LNCAP (cell line): ENCODE measurements at regions not wholly inside any gene's neighbourhood (a gene's known extent, or its start where the extent isn't known, plus 50 kb on each side); places are given as distances from the start of the nearest gene placed in this dataset.

Source experiments
- TF ChIP-seq, protein P1 (sequence below): fragments of 450-650 bp; IDR thresholded peaks from 2 replicates; pipeline ENCODE4 v1.5.1; 2017; ENCODE audit warnings: mild to moderate bottlenecking

DNA sequence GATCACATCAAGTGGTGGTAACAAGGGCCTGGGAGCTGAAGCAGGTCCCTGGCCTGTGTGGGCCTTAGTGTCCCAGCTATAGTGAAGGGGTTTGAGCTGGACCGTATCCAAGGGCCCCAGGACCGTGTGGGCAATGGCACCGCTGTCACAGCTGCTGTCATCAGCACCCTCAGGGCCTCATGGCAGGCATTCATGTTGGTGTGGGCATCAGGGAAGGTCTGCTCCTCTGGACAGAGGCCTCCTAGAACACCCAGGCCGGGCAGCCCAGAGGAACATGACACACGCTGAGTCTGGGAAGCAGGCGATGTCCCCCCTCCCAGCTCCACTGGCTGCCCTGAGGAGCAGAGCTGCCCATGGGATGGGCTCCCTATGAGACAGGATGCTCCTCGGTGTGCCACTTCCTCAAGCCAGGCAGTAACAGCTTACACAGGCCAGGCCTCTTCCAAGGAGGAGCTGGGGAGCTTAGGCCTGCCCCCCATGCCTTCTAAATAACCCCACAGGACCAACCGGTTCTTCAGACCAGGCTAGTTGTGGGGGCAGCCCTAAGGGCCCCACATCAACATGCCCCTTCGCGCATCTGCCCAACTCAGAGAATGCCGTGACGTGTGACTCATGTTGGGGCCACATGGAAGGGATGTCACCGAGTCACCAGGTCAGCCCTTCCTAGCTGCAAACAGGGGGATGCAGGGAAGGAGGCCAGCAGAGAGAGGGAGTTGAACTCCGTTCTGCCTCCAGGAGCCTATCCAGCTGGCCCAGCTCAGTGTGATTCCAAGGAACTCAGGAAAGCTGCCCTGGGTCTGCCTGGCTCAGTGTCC lies 80.4 kb downstream of the PITPNM2 start:
- TF ChIP-seq, protein P1, sequence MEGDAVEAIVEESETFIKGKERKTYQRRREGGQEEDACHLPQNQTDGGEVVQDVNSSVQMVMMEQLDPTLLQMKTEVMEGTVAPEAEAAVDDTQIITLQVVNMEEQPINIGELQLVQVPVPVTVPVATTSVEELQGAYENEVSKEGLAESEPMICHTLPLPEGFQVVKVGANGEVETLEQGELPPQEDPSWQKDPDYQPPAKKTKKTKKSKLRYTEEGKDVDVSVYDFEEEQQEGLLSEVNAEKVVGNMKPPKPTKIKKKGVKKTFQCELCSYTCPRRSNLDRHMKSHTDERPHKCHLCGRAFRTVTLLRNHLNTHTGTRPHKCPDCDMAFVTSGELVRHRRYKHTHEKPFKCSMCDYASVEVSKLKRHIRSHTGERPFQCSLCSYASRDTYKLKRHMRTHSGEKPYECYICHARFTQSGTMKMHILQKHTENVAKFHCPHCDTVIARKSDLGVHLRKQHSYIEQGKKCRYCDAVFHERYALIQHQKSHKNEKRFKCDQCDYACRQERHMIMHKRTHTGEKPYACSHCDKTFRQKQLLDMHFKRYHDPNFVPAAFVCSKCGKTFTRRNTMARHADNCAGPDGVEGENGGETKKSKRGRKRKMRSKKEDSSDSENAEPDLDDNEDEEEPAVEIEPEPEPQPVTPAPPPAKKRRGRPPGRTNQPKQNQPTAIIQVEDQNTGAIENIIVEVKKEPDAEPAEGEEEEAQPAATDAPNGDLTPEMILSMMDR = no peak

DNA sequence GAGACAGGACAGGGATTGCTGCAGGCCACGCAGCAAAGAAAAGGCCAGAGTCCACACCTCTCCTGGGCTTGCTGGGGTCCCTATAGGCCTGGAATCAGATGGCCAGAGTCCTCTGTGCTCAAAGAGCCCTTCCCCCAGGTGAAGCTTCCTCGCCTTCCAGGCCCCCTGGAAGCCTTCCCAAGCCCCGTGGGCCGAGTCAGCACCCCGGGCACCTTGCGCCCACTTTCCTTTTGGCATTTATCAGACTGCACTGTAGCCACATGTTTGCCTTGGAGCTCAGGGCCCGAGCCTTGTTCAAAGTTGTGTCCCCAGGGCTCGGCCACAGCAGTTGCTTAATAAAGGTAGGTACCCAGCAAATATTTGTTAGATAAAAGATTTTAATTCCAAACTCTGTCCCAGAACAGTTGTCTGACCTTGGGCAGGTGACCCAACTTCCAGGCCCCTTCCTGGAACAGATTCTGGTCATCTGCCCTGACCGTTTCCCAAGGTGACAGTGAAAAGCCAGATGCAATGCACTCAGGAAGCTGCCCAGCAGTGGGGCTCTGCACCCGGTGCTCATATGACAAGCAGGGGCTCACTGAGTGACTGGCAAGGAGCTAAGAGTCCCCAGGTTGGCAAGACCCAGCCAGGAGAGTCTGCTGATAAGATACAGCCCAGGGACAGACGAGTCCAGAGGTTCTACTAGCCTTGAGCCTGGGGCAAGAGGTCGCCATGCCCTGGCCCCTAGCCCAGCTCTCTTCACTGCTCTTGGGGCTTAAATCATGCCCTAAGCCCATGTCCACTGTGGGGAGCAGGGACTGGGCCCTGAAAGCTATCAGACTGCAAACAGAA lies 81.2 kb downstream of the PITPNM2 start:
- TF ChIP-seq, protein P1 = no peak

DNA sequence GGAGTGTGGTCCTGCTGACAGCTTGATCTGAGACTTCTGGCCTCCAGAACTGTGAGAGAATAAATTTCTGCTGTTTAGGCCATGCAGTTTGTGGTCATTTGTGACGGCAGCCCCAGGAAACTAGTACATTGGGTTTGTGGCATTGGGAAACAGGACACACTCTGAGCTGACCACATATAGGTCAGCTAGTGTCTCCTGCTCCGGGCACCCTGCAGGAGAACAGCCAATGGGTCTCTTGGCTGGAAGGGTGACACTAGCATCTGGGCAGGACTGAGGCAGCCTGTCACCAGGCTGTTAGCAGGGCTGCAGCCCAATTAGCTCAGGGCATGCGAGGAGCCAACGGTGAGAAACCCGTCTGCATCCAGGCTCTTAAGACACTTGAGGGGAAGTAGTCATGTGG lies 83.2 kb downstream of the PITPNM2 start:
- TF ChIP-seq, protein P1 = no peak

DNA sequence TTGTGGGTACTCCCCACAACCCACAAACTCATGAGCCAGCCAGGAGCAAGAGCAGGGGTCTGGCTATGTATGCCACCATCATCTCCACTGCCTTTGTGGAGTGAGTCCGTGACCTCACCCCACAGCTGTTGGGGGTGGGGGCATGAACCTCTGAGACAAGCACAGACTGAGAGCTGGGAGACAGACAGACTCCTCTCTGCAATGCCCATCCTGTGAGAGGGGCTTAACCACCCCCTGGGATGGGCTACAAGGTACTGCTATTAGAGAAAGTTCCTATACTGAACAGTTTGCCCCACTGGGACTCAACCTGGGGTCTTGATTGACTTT lies 84.5 kb downstream of the PITPNM2 start:
- TF ChIP-seq, protein P1 = no peak

DNA sequence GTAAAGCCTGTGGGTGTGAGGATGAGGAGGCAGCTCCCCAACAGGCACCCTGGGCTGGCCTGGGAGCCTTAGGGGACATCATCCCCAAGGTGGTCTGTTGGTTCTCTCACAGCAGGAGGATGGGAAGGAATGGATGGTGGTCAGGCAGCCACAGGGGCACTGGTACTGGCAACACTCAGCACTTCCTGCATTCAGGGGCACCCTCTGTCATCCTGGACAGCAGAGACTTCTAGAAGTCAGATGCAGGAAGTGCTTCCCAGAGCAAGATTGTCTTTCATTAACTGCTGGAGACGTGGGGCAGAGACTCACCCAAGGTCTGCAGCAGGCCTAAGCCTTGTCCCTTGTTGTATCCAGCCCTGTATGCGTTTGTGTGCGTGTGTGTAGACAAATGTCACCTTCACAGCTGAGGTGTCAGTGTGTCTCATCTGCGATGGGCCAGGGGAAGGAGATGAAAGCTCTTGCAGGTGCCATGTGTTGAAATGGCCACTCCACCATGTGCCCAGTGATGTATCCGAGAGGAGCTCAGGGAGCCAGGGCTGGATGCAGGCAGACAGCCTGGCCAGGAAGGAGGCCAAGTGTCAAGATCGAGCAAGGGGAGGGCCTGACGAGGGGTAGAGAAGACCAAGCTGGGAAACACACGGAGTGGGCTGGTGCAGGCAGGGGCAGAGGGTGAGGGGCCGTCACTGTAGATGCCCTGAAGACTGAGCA lies 85.1 kb downstream of the PITPNM2 start:
- TF ChIP-seq, protein P1 = no peak

DNA sequence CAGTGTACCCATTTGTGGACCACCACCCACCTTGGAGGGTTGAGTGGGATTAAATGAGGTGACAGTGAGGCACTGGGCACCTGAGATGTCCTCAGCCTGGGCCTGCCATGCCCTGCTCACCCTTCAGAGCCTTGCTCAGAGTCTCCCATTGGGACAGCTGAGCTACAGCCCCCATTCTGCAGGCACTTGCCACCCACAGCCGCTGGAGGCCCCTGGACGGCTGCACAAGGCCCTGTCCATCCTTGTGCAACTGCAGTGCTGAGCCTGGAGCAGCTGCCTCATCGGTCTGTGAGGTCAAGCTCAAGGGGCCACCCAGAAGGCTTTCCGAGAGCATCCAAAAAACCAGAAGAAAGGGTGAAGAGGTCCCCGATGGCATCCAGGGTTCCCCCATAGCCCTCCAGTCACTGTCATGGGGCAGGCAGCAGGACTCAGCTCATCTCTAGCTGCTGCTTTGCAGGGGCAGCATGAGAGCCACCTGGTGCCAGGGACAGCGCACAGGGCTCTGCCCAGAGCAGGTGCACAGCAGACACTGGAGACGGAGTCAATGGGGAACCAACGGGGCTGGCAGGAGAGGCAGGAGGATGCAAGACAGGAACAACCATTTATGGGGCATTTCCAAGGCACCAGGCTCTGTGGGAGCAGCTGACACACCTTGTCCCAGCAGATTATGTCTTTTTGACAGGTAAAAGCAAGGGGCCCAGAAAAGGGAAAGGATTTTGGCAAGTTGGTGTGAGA lies 84.6 kb downstream of the ARL6IP4 start:
- TF ChIP-seq, protein P1 = no peak

DNA sequence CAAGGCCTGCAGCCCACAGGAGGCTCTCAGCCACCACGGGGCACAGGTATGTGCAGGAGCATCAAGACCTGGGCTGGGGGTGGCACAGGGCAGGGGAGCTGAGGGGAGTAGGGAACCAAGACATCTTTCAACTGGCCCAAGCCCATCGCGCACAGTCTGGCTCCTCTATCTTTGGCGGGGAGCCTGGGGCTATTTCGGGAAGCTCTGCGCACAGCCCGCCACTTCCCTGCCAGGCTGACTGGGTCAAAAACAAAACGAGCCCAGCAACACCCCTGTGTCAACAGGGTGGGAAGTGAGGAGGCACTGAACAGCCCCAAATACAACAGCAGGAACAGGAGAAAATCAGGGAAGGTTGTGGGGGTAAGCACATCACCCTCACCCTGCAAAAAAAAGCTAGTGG lies 83.9 kb downstream of the ARL6IP4 start:
- TF ChIP-seq, protein P1 = no peak
